Occipital lobe (tissue), 1 donor: ENCODE measurements at regions not wholly inside any gene's neighbourhood (a gene's known extent, or its start where the extent isn't known, plus 50 kb on each side); places are given as distances from the start of the nearest gene placed in this dataset.
"Not testable (repeated sequence)": the region's sequence is repeated elsewhere in the genome, so short reads cannot be mapped to it uniquely, and the experiment has no call there.

Source experiments
- DNase-seq: peaks from one replicate; lab custom pipeline; 2025; lab: John Stamatoyannopoulos, UW

DNA sequence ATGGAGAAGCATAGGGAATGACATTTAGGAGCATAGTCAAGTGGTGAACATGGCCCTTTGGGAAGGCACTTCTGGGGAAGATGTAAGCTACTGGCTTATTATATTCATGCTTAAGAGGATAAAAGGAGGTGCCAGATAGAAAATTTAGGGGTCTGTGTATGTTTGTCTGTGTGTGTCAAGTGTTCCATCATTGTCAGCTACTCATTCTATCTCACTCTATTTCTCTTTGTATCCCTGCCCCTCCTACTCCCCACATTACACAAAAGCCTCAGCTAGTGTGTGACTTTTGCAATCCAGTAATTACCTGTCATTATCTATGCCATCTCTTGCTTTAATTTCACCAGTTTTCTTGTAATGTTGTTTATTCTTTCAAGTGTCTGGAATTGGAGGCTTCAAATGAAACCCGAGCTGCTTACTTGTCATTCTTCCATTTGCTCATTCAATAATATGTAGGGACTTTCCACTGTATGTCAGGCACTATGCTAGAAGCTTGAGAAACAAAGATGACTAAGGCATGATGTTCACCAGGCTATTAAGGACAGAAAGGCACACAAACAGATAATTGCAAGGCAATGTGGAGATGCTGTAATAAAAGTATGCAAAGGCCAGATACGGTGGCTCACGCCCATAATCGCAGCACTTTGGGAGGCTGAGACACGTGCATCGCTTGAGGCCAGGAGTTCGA lies 229.8 kb upstream of the TEX13C start:
- DNase-seq: no peak

DNA sequence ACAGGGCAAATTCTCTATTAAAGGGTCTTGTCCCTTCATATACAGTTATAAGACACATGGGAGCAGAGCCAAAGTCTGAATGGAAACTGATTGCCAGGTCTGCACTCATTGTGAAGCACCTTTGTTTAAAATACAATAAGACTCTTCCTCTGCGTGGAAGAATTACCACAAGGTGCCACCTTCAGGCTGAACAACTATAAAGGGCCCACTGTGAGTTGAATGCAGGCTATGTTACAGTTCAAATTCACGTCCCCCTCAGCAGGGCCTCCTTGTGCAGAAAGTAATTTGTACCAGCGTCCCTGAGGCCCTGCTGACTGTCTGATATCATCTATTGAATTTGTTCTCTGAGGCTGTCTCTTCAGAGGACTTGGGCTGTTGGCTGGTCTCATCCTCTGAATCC lies 225.8 kb upstream of the TEX13C start:
- DNase-seq: no peak

DNA sequence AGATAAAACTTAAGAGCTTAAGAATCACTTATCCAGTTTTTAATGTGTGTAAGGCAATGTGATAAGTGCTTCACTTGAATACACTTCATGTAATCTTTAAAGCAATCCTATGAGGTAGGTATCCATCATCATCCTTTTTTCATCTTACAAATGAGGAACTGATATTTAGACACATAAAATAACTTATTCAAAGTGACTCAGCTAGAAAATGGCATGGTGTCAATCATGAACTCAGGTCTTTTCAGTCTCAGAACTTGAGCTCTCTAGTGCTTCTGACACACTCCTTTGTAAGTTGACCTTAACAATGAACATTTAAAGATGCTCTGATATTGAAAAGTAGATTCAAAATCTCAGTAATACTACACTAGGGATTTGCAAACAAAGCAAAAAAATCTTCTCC lies 224.8 kb upstream of the TEX13C start:
- DNase-seq: no peak

DNA sequence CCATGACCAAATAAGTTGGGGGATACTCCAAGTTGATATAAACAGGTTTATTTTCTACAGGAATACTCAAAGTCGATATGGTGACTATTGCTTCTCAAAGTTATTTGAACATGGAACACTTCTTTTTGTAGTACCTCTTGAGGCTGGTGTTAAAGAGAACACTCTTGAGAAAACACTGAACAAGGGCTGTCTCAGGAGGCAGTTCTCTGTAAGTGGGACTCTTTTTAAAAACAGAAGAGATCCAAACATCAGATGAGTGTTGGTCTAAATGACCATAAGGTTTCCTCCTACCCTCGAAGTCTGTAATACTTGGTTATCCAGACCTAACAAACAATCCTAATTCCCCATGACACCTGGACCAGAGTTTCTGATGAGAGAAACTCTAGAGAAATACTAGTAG lies 223.2 kb upstream of the TEX13C start:
- no peak for DNase-seq

DNA sequence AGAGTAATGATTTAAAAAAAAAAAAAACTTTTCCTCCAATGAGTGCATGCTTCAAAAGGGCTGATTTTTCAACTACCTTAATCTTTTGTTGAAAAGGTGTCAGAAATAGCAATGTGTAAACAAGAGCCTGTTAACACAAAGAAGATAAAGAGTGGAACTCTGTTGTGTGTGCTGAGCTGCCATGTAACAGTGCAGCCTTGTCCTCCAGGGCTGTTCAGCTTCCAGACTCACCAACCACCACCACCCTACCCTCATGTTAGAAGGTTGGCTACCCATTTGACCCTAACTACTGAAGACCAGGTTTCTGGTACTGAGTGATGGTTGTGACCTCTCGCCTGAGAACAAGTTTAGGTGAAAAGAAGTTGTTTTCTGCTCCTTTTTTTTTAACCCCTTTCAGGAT lies 222.8 kb upstream of the TEX13C start:
- no peak for DNase-seq

DNA sequence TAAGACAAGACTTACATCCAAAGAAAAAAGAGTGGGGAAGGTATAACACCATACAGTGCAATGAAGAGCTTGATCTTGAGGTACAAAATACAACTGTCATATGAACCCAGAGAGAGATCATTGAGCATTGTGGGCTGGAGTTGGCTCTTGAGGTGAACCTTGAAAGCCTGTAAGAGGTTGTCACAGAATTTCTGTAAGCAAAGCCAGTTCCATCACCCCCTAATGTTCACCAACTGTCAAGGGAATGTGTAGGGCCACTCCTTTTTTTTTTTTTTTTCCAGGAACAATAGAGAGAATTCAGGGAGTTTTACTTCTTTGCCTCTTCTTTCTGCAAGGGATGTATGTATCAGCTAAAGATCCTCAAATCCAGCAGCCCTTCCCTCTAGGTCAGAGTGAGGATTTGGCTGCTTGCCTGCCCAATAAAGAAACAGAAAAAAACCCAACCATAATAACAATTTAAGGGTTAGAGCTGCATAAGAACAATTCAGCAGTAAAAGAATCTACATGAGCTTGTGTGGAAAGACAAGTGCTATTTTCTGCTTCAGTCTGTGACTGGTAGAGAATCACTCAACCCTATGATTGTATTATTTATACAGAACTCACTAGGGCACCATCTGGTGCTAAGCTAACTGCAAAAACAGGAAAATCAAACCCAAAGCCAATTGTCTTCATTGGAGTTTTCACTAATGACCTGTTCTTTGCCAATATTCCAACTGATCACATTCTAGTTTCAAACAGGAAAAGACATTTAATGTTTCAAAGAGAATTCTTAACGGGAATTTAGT lies 217.5 kb upstream of the TEX13C start:
- no peak for DNase-seq

DNA sequence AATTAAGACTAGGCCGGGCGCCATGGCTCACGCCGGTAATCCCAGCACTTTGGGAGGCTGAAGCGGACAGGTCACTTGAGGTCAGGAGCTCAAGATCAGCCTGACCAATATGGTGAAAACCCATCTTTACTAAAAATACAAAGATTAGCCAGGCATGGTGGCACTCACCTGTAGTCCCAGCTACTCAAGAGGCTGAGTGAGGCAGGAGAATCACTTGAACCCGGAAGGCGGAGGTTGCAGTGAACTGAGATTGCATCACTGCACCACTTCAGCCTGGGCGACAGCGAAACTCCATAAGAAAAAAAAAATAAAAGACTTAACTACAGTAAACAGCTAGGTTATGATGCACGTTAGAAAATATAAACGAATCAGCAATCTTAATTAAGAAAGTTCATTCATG lies 216.0 kb upstream of the TEX13C start:
- no peak for DNase-seq

DNA sequence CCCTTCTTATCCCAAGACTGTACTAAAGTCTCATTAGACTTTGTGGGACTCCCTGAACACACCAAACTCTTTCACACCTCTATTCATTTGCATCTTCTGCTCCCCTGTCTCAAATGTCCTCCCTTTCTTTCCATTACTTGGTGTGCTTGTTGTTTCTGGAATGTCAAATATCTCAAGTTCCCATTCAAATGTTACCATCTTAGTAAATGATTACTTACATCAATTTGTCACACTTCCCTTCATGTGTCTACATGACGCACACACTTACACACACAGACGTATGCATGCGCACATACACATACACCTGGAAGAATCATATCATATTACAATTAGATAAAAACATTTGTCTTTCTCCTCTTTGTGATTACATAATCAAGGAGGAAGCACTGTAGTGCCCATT lies 210.8 kb upstream of the TEX13C start:
- DNase-seq: no peak

DNA sequence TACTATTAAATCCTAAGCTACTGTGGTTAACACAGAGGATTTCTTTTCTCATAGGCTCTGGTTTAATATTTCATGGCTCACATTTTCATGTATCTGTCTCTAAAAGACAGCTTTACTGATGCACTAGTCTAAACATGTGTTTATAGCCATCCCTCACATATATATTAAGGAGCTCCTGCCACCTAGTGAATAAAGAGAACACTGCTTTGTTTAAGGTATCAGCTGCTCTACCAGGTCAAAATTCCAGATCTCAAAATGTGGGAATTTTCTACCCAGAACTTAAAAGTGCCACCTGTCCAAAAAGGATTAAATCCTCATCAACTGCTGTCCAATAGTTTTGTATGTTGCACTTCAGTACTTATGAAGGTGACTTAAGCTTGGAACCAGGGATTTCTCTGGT lies 188.5 kb upstream of the TEX13C start:
- DNase-seq: no peak

DNA sequence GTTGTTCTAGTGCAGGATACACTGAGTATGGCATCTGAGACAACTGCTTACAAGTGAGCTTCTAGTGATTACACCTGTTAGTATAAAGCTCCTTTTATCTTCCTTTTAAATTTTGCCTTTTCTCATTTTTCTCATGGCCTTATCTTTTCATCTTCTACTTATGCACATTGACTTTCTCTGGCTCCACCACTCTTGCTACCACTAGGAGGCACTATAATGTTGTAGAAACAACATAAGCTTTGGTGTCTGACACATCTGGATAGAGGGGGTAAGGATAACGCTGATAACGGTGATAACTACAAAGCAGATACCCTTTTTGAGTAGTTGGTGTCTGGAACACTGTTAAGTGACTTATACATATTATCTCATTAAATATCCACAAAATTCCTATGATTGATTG lies 187.4 kb upstream of the TEX13C start:
- DNase-seq: no peak

DNA sequence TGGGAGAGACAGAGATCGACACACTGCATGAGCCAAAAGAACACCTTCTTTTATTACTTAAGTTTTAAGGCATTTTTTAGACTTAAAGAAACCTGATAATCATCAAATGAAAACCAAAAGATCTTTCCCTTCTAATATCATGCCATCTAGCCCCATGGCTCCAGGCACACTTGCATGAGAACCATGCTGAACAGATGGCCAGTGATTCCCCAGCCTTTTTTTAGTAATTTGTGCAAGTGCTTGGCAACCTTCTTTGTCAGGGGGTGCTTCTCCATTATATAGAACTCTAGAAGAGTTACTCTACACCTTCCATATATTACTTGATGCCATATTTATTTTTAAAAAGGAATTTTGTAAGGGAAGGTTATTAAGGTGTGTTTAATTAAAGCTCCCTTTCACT lies 182.2 kb upstream of the TEX13C start:
- no peak for DNase-seq

DNA sequence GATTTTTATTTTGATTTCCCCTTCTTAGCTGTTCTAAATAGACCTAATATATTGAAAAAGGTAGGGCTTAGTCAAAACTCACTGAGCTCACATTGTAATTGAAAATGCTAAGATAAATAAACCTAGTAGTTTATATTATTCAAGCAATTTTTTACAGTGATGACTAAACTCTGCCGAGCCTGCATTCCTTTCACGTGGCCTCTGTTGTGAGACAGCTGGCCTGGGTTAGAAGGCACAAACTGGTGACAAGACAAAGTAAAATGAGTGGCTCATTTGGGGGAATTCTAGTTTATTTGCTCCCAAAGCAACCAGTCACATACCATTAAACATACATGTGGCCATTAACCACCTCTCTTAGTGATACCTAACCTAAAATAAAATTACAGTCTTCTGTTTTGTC lies 169.4 kb upstream of the TEX13C start:
- DNase-seq: no peak

DNA sequence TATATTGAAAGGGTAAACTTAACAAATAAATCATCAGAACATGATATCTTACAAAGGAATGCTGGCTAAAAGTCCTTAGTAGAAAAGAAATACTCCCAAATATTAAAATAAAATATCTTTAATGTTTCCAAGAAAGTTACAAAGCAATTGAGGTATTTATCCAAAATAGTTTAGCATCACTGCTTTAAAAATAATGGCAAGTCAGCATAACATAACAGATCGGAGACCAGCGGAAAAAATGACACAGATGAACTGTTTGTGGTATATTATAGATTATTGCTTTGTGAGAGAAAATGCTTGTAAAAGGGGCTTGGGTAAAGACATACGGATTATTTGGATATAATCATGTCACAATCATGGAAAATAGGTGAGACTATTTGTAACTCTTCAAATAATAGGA lies 168.5 kb upstream of the TEX13C start:
- no peak for DNase-seq

DNA sequence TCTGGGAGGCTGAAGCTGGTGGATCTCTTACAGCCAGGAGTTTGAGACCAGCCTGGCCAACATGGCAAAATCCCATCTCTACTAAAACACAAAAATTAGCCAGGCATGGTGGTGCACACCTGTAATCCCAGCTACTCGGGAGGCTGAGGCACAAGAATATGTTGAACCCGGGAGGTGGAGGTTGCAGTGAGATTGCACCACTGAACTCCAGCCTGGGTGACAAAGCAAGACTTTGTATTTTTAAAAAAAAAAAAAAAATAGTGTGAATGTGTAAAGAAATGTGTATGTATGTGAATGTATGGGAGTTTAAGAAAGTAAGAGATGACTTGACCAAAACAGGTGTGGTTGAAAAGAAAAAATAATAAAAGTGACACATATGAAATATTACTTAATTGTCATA lies 167.7 kb upstream of the TEX13C start:
- no peak for DNase-seq

DNA sequence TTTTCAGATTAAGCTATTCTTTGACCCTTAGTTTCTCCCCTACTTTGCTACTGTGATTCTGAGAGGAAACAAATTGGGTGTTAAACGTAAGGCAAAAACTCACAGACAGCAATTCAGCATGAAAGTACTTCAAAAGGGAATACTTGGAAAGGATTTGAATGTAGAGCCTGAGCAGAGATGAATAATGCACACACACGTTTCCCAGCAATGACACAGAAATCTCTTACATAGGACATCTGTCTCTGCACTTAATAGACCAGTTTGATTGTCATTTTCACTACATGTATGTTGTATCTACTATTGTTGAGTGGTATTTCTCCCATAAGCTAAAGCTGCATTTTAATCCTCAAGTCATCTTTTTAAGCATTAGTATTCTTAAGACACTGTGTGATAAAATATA lies 166.1 kb upstream of the TEX13C start:
- no peak for DNase-seq

DNA sequence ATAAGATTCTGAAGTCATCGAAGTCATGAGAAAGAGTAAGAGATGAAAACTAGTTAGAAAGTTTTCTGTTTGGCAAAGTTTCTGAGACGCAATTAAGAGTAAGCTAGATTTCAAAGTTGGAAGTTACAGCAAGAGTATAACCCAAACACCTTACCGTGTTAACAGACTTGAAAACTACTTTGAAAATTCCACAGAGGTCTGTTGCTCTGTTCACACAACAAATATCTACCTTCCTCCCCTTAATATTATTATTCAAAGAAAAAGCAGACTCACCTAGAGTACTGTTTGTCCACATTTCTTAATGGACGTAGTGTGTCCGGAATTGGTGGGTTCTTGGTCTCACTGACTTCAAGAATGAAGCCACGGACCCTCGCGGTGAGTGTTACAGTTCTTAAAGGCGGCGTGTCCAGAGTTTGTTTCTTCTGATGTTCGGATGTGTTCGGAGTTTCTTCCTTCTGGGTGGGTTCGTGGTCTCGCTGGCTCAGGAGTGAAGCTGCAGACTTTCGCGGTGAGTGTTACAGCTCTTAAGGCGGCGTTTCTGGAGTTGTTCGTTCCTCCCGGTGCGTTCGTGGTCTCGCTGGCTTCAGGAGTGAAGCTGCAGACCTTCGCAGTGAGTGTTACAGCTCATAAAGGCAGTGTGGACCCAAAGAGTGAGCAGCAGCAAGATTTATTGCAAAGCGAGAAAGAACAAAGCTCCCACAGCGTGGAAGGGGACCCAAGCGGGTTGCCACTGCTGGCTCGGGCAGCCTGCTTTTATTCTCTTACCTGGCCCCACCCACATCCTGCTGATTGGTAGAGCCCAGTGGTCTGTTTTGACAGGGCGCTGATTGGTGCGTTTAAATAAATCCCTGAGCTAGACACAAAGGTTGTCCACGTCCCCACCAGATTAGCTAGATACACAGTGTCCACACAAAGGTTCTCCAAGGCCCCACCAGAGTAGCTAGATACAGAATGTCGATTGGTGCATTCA lies 165.1 kb upstream of the TEX13C start:
- not testable (repeated sequence) for DNase-seq

DNA sequence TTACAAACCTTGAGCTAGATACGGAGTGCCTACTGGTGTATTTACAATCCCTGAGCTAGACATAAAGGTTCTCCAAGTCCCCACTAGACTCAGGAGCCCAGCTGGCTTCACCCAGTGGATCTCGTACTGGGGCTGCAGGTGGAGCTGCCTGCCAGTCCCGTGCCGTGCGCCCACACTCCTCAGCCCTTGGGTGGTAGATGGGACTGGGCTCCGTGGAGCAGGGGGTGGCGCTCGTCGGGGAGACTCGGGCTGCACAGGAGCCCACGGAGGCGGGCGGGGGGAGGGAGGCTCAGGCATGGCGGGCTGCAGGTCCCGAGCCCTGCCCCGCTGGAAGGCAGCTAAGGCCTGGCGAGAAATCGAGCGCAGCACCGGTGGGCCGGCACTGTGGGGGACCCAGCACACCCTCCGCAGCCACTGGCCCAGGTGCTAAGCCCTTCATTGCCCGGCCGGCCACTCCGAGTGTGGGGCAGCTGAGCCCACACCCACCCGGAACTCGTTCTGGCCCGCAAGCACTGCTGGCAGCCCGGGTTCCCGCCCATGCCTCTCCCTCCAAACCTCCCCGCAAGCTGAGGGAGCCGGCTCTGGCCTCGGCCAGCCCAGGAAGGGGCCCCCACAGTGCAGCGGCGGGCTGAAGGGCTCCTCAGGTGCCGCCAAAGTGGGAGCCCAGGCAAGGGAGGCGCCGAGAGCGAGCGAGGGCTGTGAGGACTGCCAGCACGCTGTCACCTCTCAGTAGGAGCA lies 164.2 kb upstream of the TEX13C start:
- not testable (repeated sequence) for DNase-seq

DNA sequence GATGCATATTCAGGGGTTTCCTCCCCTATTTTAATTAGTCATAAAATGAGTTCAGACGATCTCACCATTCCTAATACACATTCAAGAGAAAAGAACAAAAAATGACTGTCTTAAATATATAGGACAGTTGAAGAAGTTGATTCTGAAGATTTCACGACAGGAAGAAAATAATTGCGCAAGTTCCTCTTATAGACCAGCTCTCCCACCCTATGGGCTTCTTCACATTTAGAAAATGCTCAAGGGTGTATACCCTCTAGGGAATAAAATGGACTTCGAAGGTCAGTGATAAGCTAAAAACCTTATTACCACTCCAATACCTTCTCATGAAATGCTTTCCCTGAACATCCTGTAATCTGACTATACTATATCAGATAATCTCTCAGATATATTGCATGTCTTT lies 149.2 kb upstream of the TEX13C start:
- DNase-seq: no peak

DNA sequence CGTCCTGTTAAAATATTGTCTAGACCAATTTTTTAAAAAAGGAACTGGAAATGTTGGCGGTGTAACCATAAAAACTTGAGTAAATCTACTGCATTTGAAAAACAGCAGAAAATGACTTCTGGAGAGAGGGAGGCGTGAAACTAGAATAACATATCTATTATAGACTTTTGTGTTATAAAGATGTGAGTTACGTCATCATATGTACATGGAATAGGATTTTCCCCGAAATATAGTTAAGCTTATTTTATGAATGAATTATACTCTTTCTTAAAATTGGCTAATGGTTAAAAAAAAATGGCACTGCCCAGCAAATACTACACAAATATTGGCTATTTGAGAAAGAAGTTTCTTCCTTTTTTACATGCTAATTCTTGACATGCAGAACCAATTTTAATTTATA lies 147.1 kb upstream of the TEX13C start:
- DNase-seq: no peak

DNA sequence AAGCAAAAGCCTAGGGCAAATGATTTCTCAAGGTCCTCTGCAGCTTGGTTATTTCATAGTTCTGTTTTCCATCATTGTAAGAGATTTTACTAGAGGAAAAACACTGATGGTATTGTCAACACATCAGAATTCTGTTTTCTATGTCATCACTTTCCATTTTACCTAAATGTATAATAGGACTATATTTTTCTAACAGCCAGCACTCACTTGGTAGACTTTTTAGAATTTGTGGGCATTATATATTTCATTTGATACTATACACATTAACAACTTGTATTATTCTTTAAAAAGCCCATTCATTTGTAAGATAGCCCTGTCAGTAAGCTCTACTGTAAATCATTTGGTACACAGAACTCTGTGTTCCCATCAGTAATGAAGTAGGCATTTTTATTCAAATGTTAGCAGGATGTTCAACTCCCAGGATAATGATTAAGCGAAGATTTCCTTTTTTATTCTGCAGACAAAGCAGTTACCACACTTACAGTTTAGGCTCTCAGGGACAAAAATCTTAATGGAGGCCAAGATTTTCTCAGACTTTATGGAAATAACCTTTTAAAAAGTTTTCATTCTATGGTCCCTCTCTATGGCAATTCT lies 143.6 kb upstream of the TEX13C start:
- DNase-seq: no peak

DNA sequence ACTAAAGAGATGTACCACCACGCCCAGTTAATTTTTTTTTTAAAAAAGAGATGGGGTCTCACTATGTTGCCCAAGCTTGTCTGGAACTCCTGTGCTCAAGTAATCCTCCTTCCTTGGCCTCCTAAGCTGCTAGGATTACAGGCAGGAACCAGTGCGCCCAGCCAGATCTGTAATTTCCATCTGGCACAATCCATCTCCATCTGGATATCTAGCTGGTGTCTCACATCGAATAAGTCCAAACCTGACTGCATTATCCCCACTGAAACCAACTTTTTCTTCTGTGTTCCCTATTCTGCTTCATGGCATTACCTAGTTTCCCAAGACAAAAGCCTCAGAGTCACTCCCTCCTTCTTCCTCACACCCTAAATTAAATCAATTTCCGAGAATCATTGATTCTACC lies 125.8 kb upstream of the TEX13C start:
- DNase-seq: no peak
